IPS-20b (cell line): ENCODE measurements at regions not wholly inside any gene's neighbourhood (a gene's known extent, or its start where the extent isn't known, plus 50 kb on each side); places are given as distances from the start of the nearest gene placed in this dataset.

ENCODE experiments used
- H3K27ac ChIP-seq: one replicate; pipeline ENCODE4 v1.5.1; 2013; ENCODE audit warnings: low read length
- H3K27me3 ChIP-seq: 2 replicates; pipeline ENCODE4 v1.6.1; 2013; ENCODE audit warnings: mild to moderate bottlenecking, low read length, inconsistent platforms; ENCODE audit not compliant: insufficient read depth
- H3K36me3 ChIP-seq: 2 replicates; pipeline ENCODE4 v1.6.1; 2013; ENCODE audit warnings: low read depth, mild to moderate bottlenecking, inconsistent platforms, low read length, moderate library complexity; ENCODE audit not compliant: insufficient read depth
- H3K4me1 ChIP-seq: 2 replicates; pipeline ENCODE4 v1.6.1; 2013; ENCODE audit warnings: mild to moderate bottlenecking, control low read depth, inconsistent platforms, low read length, moderate library complexity; ENCODE audit not compliant: insufficient read depth
- H3K4me3 ChIP-seq: 2 replicates; pipeline ENCODE4 v1.5.1; 2013; ENCODE audit warnings: mild to moderate bottlenecking, low read length, inconsistent platforms
- H3K9ac ChIP-seq: 2 replicates; pipeline ENCODE4 v1.6.1; 2013; ENCODE audit warnings: low read depth, mild to moderate bottlenecking, inconsistent platforms, low read length, moderate library complexity
- H3K9me3 ChIP-seq: 2 replicates; pipeline ENCODE4 v1.6.1; 2013; ENCODE audit warnings: mild to moderate bottlenecking, low read depth, low read length, inconsistent platforms; ENCODE audit not compliant: insufficient read depth

DNA sequence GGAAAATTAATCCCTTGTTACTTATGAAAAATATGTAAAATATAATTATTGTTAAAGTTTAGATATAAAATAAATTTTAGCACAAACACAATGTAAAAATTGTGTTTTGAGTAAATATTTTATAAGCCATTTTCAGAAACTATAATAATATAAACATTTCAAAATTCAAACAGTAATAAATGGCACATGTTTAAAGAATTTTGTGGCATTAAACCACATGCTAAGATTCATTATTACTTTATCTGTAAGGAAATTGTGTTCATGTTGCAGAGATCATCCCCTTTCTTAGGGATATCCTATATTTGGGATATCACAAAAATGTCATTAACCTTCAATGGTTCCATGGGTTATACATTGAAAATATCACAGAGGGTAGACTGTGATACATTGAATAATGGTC, 1044.3 kb downstream of the AMY1C start:
- no peaks in the 10 kb centered on the region for H3K36me3 ChIP-seq
- no peaks in the 10 kb centered on the region for H3K9me3 ChIP-seq
- no peak overlapping the region for H3K9ac ChIP-seq
- no peak overlapping the region for H3K27ac ChIP-seq
- no peaks in the 10 kb centered on the region for H3K4me1 ChIP-seq
- no peak overlapping the region for H3K4me3 ChIP-seq
- no peaks in the 10 kb centered on the region for H3K27me3 ChIP-seq

DNA sequence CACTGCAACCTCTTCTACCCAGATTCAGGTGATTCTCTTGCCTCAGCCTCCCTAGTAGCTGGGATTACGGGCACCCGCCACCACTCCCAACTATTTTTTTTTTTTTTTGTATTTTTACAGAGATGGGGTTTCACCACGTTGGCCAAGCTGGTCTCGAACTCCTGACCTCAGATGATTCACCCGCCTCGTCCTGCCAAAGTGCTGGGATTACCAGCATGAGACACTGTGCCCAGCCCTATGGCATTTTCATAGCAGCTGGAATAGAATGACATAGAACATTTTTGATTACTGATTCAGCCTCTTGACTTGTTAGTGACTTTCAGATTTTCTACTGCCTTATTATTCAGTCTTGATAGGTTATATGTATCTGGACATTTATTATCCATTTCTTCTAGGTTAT, 1046.2 kb downstream of the AMY1C start:
- Histone ChIP-seq H3K36me3 (no peaks in the 10 kb centered on the region), H3K27me3 (no peaks in the 10 kb centered on the region), H3K4me3 (no peak overlapping the region), H3K4me1 (0 out of 2 replicates have a peak, but pooled peaks cover 2% of the 10 kb centered on the region), H3K9ac (no peak overlapping the region), H3K9me3 (no peaks in the 10 kb centered on the region), H3K27ac (no peak overlapping the region)

DNA sequence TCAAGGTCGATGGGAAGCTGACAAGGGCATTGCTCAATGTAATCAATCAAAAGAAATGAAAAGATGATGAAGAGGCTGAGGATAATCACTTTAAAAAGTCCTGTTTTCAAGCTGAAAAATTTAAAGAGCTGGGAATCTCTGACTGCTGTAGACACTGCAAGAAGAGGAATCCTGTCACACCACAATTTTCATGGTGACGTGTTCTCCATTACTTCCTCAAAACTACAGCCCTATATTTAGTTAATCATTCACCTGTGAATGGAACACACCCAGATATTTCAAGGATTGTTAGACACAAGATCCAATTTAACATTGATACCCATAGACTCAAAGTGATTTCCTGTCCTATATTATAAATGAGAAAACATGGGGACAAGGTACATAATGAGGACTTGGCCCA, 1048.3 kb downstream of the AMY1C start:
- H3K4me3 ChIP-seq, result no peak overlapping the region
- no peak overlapping the region for H3K27ac ChIP-seq
- H3K9ac ChIP-seq, result no peak overlapping the region
- no peaks in the 10 kb centered on the region for H3K27me3 ChIP-seq
- no peaks in the 10 kb centered on the region for H3K9me3 ChIP-seq
- 0 out of 2 replicates have a peak, but pooled peaks cover 2% of the 10 kb centered on the region for H3K4me1 ChIP-seq
- no peaks in the 10 kb centered on the region for H3K36me3 ChIP-seq

DNA sequence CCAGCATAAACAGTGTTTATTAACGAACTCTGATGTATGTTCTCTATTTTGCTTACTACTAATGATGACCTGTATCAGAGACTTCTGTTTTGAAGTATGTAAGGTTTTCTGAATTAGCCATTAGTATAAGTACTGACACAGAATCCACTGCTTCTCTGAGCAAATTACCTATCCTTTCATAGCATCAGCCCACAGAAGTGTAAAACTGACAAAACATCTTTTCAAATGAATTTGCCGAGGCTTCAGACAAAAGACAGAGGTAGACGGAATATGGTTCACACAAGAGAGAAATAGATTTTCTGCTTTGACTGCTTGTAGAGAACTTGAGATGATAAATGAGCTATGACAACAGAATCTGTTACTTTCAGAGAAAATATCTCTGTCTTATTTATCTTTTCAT, 1051.6 kb downstream of the AMY1C start:
- Histone ChIP-seq H3K4me1 (0 out of 2 replicates have a peak, but pooled peaks cover 2% of the 10 kb centered on the region), H3K9me3 (no peaks in the 10 kb centered on the region), H3K9ac (no peak overlapping the region), H3K27ac (no peak overlapping the region), H3K4me3 (no peak overlapping the region), H3K36me3 (no peaks in the 10 kb centered on the region), H3K27me3 (no peaks in the 10 kb centered on the region)

DNA sequence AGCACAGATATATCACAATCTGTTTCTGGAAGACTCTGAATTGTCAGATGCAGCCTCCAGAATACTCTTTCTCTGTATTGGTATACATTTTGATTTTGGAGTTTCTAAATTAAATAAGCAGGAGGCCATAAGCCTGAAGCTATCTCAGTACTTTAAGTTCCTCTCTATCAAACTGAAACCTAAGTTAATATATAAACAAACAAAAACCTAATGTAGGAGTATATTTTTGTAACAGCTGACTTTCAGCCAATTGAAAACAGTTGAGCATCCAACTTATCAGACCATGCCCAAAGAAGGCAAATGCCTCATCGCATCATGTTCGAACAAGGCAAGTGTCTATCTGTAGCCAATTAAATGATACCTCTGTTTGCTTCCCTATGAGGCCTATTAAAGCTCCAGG, 1054.4 kb downstream of the AMY1C start:
- H3K27me3 ChIP-seq, result no peaks in the 10 kb centered on the region
- H3K4me1 ChIP-seq, result 0 out of 2 replicates have a peak, but pooled peaks cover 2% of the 10 kb centered on the region
- no peak overlapping the region for H3K9ac ChIP-seq
- no peaks in the 10 kb centered on the region for H3K36me3 ChIP-seq
- H3K4me3 ChIP-seq, result no peak overlapping the region
- H3K27ac ChIP-seq, result no peak overlapping the region
- no peaks in the 10 kb centered on the region for H3K9me3 ChIP-seq

DNA sequence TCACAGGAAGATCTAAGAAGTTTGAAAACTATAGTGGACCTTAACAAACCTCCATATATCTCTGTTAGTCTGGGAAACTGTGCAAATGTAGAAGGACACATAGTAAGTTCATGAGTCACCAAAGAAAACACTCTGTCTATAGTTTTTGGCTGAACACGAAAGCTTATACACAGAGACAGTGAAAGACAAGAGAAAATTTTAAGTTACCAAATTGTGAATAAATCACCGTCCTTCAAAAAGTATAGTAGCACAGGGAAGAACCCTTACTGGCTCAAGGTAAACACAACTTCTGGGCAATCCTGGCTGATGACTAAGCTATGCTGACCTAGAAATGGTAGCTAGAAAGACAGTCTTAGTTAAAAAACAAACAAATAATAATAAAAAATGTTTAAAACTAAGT, 1057.9 kb downstream of the AMY1C start:
- Histone ChIP-seq H3K9me3 (no peaks in the 10 kb centered on the region), H3K27ac (no peak overlapping the region), H3K9ac (no peak overlapping the region), H3K27me3 (no peaks in the 10 kb centered on the region), H3K4me1 (no peaks in the 10 kb centered on the region), H3K4me3 (no peak overlapping the region), H3K36me3 (no peaks in the 10 kb centered on the region)

DNA sequence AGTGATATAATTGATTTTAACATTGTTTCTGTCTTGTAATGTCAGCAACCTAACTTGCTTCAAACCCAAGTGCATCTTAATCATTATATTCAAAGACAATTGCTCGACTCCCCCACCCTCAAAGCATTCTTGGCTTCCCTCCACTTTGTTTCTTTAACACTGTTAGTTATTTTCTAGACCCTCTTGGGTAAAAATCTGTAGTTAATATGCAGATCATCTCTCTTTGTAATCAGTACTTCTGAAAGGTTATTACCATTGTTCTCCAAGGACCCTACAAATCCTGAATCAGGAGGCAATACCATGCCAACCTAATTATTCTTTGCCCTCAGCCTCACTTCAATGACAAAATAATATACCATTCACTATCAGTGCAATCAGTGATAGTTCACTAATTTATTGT, 1075.7 kb downstream of the AMY1C start:
- Histone ChIP-seq H3K36me3 (no peaks in the 10 kb centered on the region), H3K4me1 (no peaks in the 10 kb centered on the region), H3K27ac (no peak overlapping the region), H3K9ac (no peak overlapping the region), H3K9me3 (no peaks in the 10 kb centered on the region), H3K27me3 (no peaks in the 10 kb centered on the region), H3K4me3 (no peak overlapping the region)

DNA sequence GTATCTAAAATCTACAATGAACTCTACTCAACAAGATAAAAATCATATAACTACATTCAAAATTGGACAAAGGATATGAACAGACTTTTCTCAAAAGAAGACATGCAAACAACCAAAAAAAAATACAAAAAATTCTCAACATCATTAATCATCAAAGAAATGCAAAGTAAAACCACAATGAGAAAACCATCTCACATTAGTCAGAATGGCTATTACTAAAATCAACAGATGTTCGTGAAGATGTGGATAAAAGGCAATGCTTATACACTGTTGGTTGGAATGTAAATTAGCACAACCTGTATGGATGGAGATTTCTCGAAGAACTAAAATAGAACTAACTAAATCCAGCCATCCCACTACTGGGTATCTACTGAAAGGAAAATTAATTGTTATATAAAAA, 1080.8 kb downstream of the AMY1C start:
- no peak overlapping the region for H3K27ac ChIP-seq
- no peak overlapping the region for H3K4me3 ChIP-seq
- H3K9me3 ChIP-seq, result no peaks in the 10 kb centered on the region; the same call in 1 of the 2 replicates
- H3K9ac ChIP-seq, result no peak overlapping the region
- H3K36me3 ChIP-seq, result no peaks in the 10 kb centered on the region
- H3K4me1 ChIP-seq, result no peaks in the 10 kb centered on the region
- H3K27me3 ChIP-seq, result no peaks in the 10 kb centered on the region

DNA sequence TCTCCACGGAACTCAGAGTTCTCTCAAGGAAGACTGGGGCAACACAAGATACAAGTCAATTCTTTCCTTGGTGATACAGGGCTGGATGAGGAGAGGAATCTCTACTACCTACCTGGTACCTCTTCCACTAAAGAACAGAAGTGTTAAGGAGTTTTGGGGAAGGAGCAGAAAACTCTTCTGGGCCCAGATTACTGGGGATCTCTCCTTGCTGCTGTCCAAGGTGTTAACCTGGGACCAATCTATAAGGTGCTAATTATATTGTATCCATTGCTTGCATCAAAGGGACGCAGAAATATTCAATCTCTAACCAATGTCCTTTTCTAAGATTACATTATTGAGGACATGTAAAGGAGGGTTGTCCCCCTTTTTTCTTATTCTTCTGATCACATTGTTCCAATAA, 1102.5 kb downstream of the AMY1C start:
- no peak overlapping the region for H3K27ac ChIP-seq
- no peaks in the 10 kb centered on the region for H3K36me3 ChIP-seq
- H3K9ac ChIP-seq, result no peak overlapping the region
- no peak overlapping the region for H3K4me3 ChIP-seq
- H3K4me1 ChIP-seq, result no peaks in the 10 kb centered on the region
- no peaks in the 10 kb centered on the region for H3K9me3 ChIP-seq
- no peaks in the 10 kb centered on the region for H3K27me3 ChIP-seq

DNA sequence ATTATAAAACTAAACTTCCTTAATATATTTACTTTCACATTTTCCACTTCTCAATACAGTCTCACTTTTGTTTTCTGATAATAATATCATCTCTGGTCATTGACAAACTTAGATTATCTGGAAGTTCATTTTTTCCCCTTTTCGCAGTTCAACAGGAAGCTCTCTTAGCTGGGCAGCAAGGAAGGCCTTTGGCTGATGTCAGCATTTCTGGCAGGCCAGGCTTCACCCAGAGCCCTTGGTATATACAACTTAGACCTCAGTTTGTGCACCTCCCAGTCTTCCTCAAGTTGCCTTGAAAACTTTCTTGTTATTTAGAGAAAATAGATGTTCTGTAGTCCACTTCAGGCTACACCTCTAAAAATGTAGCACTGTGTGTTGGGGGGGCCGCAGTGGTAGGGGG, 1103.6 kb downstream of the AMY1C start:
- no peak overlapping the region for H3K4me3 ChIP-seq
- no peak overlapping the region for H3K27ac ChIP-seq
- H3K4me1 ChIP-seq, result no peaks in the 10 kb centered on the region
- no peak overlapping the region for H3K9ac ChIP-seq
- H3K9me3 ChIP-seq, result no peaks in the 10 kb centered on the region
- no peaks in the 10 kb centered on the region for H3K36me3 ChIP-seq
- H3K27me3 ChIP-seq, result no peaks in the 10 kb centered on the region

DNA sequence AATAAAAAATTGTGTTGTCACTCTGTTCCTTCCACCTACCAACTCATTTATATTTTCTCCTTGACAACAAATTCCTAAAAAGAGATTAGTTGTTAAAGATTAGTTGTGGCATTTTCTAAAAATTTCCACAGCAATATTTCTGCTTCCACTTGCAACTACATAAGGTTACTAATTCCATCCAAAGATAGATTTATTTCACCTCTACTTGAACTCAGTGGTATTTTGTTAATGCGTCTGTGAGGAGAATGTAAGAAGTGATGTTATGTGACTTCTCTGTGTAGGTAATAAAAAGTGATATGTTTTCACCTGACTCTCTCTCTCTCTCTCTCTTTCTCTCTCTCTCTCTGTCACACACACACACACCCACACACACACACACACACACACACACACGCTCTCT, 1104.8 kb downstream of the AMY1C start:
- Histone ChIP-seq H3K9ac (no peak overlapping the region), H3K27ac (no peak overlapping the region), H3K36me3 (no peaks in the 10 kb centered on the region), H3K9me3 (no peaks in the 10 kb centered on the region), H3K4me1 (no peaks in the 10 kb centered on the region), H3K27me3 (no peaks in the 10 kb centered on the region), H3K4me3 (no peak overlapping the region)

DNA sequence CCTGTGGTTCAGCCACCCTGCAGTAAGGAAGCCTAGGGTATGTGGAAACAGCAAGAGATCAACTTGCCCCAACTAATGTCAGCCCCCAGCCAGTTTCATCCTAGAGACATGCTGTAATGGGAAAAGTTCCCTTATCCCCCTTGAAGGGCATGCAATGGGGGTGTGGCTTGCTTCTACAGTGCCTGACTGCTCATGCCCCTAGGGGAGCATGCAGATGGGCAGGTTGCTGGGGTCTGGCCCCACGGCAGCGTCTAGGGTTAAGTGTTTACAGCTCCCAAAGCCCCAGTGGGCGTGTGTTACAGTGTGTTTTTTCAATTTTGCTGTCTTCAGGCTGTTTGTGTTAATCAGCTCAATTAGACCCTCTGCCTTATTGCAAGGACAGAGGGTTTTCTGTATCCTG, 1105.9 kb downstream of the AMY1C start:
- H3K9me3 ChIP-seq, result no peaks in the 10 kb centered on the region
- H3K36me3 ChIP-seq, result no peaks in the 10 kb centered on the region
- no peak overlapping the region for H3K9ac ChIP-seq
- no peaks in the 10 kb centered on the region for H3K27me3 ChIP-seq
- H3K4me1 ChIP-seq, result no peaks in the 10 kb centered on the region
- no peak overlapping the region for H3K27ac ChIP-seq
- no peak overlapping the region for H3K4me3 ChIP-seq

DNA sequence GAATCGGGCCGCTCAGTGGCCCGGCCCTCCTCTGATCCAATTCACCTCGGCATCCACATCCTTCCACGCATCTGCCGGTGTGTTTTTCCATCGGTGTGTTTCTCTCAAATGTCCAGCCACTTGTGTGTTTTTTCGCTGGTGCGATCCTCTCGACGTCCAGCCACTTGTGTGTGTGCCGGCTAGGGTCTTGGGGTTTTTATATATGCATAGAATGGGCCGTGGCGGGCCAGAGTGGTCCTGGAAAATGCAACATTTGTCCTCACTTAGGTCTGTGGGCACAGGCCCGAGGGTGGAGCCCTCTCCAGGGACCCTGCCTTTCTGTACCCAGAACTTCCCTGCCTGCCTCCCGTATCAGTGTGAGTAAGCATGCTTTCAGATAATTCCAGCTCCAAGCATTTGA, 1106.4 kb downstream of the AMY1C start:
- Histone ChIP-seq H3K27ac (no peak overlapping the region), H3K4me1 (no peaks in the 10 kb centered on the region), H3K27me3 (no peaks in the 10 kb centered on the region), H3K9me3 (no peaks in the 10 kb centered on the region), H3K4me3 (no peak overlapping the region), H3K36me3 (no peaks in the 10 kb centered on the region), H3K9ac (no peak overlapping the region)
